IPS-20b (cell line): ENCODE measurements at regions not wholly inside any gene's neighbourhood (a gene's known extent, or its start where the extent isn't known, plus 50 kb on each side); places are given as distances from the start of the nearest gene placed in this dataset.

Experiments
- H3K27ac ChIP-seq: one replicate; pipeline ENCODE4 v1.5.1; 2013; ENCODE audit warnings: low read length
- H3K27me3 ChIP-seq: 2 replicates; pipeline ENCODE4 v1.6.1; 2013; ENCODE audit warnings: mild to moderate bottlenecking, low read length, inconsistent platforms; ENCODE audit not compliant: insufficient read depth
- H3K36me3 ChIP-seq: 2 replicates; pipeline ENCODE4 v1.6.1; 2013; ENCODE audit warnings: low read depth, mild to moderate bottlenecking, inconsistent platforms, low read length, moderate library complexity; ENCODE audit not compliant: insufficient read depth
- H3K4me1 ChIP-seq: 2 replicates; pipeline ENCODE4 v1.6.1; 2013; ENCODE audit warnings: mild to moderate bottlenecking, control low read depth, inconsistent platforms, low read length, moderate library complexity; ENCODE audit not compliant: insufficient read depth
- H3K4me3 ChIP-seq: 2 replicates; pipeline ENCODE4 v1.5.1; 2013; ENCODE audit warnings: mild to moderate bottlenecking, low read length, inconsistent platforms
- H3K9ac ChIP-seq: 2 replicates; pipeline ENCODE4 v1.6.1; 2013; ENCODE audit warnings: low read depth, mild to moderate bottlenecking, inconsistent platforms, low read length, moderate library complexity
- H3K9me3 ChIP-seq: 2 replicates; pipeline ENCODE4 v1.6.1; 2013; ENCODE audit warnings: mild to moderate bottlenecking, low read depth, low read length, inconsistent platforms; ENCODE audit not compliant: insufficient read depth

DNA sequence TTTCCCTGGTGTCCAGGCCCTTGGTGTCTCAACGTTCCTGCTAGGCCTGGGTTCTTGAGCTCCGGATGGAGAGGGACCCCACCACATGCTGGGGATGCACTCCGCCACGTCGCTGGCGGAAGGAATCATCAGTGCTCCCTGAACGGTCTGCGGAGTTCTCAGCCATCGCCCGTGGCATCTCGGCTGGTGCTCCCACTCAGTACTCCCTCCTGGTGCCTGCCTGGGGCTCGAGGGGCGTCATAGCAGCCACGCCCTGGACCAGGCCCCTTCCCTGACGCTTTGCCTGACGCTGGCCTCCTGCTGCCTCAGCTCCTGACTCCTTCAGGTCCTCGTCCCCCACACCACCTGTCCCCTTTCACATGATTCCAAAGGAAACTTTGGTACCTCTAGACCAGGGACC, 95.9 kb upstream of the CIBAR2 start:
- H3K9ac ChIP-seq: no peak overlapping the region
- no peak overlapping the region for H3K4me3 ChIP-seq
- H3K27ac ChIP-seq: no peak overlapping the region
- H3K27me3 ChIP-seq: no peaks in the 10 kb centered on the region
- H3K9me3 ChIP-seq: no peaks in the 10 kb centered on the region
- peaks cover 17% of the 10 kb centered on the region for H3K4me1 ChIP-seq
- no peaks in the 10 kb centered on the region for H3K36me3 ChIP-seq

DNA sequence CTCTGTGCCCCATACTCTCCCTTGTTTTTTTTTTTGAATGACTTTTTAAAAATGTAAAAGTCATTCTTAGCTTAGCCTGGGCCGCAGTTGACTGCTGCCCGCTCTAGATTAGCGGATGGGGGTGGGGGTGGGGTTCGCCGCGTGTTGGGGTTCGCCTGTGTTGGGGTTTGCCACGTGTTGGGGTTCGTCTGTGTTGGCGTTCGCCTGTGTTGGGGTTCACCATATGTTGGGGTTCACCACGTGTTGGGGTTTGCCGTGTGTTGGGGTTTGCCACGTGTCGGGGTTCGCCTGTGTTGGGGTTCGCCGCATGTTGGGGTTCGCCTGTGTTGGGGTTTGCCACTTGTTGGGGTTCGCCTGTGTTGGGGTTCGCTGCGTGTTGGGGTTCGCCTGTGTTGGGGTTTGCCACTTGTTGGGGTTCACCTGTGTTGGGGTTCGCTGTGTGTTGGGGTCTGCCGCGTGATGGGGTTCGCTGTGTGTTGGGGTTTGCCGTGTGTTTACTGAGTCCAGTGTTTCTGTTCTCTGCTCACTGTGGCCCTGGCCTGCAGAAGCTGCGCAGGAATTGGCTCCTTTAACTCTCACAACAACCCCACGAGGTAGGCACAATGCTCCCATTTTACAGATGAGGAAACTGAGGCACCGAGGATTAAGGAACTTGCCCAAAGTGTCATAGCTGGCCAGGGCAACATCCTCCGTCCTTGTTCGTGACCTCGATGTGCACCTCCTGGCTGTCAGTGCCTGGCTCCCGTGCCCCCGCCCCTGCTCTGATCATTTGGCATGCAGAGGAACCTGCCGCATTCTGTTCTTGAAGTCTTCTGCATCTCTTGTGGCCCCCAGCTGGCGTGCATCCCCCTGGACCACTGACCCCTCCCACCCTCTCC, 96.6 kb upstream of the CIBAR2 start:
- no peaks in the 10 kb centered on the region for H3K36me3 ChIP-seq
- H3K27me3 ChIP-seq: no peaks in the 10 kb centered on the region
- H3K4me1 ChIP-seq: peaks cover 17% of the 10 kb centered on the region
- no peaks in the 10 kb centered on the region for H3K9me3 ChIP-seq
- no peak overlapping the region for H3K4me3 ChIP-seq
- H3K9ac ChIP-seq: no peak overlapping the region
- H3K27ac ChIP-seq: no peak overlapping the region

DNA sequence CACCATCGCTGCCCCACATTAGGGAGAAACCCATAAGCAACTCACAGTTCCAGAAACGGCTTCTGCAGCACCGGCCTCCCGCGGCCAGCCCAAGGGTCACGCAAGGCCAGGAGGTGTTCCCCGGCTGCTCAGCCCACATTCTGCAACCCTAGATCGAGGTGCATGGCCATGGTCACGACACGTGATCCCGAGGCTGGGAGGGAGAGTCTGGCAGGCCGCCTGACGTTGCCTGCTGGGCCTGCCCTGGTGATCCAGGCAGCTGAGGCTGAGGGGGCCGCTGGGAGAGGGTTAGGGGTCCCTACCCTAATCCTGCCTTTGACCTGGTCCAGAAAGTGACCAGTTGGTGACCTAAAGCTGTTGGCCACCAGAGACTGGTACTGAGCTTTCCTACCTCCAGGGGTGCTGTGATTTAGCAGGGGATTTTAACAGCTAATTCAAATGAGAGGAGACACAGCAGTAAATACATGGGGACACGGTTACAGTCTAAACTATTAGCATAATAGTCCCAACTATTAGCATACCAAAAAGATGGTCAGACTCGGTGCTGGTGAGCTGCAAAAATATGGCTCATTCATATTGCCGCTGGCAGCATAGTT, 97.4 kb upstream of the CIBAR2 start:
- H3K27me3 ChIP-seq: no peaks in the 10 kb centered on the region
- H3K4me1 ChIP-seq: peaks cover 17% of the 10 kb centered on the region

DNA sequence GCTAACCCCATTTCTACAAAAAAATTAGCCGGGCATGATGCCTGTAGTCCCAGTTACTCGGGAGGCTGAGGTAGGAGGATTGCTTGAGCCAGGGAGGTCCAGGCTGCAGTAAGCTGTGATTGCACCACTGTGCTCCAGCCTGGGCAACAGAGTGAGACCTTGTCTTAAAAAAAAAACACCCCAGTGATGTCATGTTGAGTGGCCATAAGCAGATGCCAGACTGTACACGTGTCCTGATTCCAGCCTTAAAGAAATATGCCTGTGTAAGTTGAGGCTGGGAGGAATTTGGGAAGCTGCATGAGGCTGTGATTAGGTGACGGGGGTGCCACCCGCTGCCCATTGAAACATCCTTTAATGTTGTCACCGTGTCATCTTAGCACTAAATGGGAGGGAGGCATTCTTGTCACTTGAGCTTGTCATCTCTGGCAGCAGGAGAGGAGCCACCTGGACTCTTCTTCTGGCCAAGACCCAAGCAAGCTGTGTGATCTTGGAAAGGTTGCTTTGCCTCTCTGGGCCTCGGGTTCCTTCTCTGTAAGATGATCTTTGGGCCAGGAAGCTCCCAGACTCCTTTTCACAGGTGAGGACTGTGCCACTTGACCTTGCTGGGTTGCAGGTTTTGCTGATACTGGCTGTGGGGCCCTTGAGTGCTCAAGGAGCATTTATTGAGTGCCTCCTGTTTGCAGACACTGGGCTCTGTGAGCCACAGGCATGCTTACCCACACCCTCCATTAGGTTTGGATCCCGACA, 98.3 kb upstream of the CIBAR2 start:
- H3K4me1 ChIP-seq: peaks cover 17% of the 10 kb centered on the region
- H3K27ac ChIP-seq: no peak overlapping the region
- no peak overlapping the region for H3K9ac ChIP-seq

More for the DNA sequence above, 97.4 kb upstream of the CIBAR2 start:
- H3K27ac ChIP-seq: no peak overlapping the region
- H3K9me3 ChIP-seq: no peaks in the 10 kb centered on the region
- H3K36me3 ChIP-seq: no peaks in the 10 kb centered on the region
- H3K4me3 ChIP-seq: no peak overlapping the region
- no peak overlapping the region for H3K9ac ChIP-seq

DNA sequence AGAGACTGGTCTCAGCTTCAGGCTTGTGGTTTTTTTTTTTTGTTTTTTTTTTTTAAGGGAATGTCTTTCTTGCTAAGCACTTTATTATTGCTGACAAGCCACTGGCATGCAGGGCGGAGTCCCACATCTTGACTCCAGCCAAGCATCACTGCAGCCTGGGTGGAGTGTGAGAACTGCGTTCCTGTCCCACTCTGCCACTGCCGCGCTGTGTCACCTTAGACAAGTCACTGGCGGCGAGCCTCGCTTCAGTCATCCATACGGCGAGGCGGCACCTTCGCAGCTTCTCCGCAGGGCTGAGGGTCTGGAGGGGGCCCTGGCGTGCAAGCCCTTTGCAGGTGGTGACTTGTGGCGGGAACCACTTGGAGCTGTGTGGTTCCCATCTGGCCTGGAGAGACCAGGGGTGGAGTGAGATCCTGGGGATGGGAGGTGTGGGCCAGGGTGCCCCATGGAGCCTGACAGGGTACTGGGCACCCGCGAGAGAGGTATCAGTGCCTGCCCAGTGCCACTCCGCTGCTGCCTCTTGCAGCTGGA, 99.1 kb upstream of the CIBAR2 start:
- Histone ChIP-seq H3K4me3 (no peak overlapping the region), H3K36me3 (no peaks in the 10 kb centered on the region), H3K27me3 (no peaks in the 10 kb centered on the region), H3K4me1 (peaks cover 13% of the 10 kb centered on the region), H3K9me3 (no peaks in the 10 kb centered on the region), H3K9ac (no peak overlapping the region), H3K27ac (no peak overlapping the region)

More for the DNA sequence above, 98.3 kb upstream of the CIBAR2 start:
- Histone ChIP-seq H3K9me3 (no peaks in the 10 kb centered on the region), H3K4me3 (no peak overlapping the region), H3K27me3 (no peaks in the 10 kb centered on the region), H3K36me3 (no peaks in the 10 kb centered on the region)

DNA sequence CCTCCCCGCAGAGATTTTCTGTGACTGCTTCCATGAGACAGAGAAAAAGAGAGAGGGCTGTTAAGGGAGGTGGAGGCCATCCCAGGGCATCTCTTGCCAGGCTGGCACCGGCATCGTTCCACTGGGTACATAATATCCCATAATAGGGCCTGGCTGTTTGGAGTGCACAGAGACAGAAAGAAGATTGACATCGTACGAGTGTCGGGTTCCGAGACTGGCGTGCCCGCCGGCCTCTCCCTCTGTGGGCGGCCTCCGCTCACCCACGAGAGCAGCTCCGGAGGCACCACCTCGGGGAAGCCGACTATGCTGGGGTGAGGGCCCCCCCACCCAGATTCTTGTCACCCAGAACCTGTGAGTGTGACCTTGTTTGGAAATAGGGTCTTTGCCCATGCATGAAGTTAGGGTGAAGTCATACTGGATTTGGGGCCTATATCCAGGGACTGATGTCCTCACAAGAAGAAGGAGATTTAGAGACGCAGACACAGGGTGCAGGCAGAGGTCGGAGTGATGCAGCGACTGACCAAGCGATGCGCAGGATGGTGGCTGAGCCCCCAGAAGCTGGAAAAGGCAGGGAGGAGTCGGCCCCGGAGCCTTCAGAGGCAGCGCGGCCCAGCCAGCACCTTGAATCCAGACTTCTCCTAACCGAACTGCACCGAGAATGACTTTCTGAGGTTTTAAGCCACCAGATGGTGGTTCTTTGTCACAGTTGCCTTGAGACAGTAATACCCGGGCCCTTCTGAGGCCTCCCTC, 101.8 kb upstream of the CIBAR2 start:
- H3K9ac ChIP-seq: no peak overlapping the region
- peaks cover 6% of the 10 kb centered on the region; the same call in 1 of the 2 replicates for H3K4me1 ChIP-seq

DNA sequence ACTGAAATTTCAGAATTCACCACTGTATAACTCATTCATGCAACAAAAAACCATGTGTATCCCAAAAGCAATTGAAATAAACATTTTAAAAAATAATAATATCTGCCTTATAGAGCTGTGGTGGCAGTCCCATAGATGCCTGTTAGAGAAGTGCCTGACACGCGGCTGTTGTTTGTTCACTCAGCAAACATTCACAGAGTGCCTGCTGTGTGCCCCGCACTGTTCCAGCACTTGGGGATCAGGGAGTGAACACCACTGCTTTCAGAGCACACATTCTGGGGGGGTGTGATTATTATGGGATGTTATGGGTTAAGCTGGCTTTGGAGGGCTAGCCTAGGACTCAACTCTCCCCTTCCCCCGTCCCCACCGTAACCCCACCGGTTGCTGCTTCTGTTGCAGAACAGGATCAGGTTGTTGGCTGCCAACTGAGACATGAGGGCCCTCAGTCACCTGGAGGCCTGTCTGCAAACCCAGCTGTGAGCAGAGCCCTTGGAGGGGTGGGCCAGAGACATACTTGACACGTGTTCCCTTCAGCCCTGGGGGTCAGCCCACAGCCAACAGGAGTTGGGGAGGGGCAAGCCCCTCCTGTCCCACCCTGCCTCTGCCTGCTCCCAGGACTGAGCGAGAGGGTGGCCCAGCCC, 103.3 kb upstream of the CIBAR2 start:
- H3K27me3 ChIP-seq: no peaks in the 10 kb centered on the region
- no peak overlapping the region for H3K9ac ChIP-seq
- H3K4me1 ChIP-seq: peaks cover 6% of the 10 kb centered on the region; the same call in 1 of the 2 replicates
- H3K27ac ChIP-seq: no peak overlapping the region
- H3K36me3 ChIP-seq: no peaks in the 10 kb centered on the region
- H3K4me3 ChIP-seq: no peak overlapping the region
- H3K9me3 ChIP-seq: no peaks in the 10 kb centered on the region

More for the DNA sequence above, 101.8 kb upstream of the CIBAR2 start:
- no peak overlapping the region for H3K27ac ChIP-seq
- H3K27me3 ChIP-seq: no peaks in the 10 kb centered on the region
- H3K9me3 ChIP-seq: no peaks in the 10 kb centered on the region
- H3K4me3 ChIP-seq: no peak overlapping the region
- H3K36me3 ChIP-seq: no peaks in the 10 kb centered on the region

DNA sequence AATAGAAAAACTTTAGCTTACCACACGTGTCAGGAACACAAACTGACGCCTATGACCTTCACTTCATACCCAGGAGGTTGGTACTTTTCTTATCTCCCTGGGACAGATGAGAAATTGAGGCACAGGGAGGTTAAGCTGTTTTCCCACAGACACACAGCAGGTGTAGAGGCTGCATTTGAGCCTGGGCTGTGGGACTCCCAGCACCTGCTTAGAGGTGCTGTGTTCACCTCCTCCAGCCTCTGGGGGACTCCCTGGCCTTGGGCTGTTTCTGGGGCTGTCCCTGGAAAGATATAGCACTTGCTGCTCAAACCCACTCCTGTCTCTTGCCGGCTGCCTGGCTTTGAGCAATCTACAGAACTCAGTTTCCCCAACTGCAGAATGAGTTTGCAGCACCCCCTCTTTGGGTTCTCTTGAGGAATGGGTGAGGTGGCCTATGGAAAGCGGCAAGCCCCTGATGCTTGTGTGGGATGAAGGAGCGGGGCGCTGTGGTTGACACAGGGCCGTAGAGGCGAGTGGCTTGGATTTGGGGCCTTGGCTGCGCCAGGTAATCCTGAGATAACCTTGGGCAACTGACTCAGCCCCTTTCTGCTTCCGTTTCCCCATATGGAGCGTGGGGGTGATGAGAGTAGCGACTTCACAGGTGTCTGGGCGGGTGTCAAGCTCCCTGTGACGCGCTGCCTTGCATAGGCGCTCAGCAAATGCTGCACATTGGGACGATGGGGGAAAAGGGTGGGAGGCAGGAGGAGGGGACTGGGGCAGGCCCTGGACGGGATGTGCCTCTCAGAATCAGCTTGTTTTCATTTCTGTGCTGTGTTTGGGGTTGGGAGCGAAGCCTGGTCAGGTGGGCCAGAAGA, 104.5 kb upstream of the CIBAR2 start:
- H3K36me3 ChIP-seq: no peaks in the 10 kb centered on the region
- no peaks in the 10 kb centered on the region for H3K9me3 ChIP-seq
- H3K9ac ChIP-seq: no peak overlapping the region
- H3K4me3 ChIP-seq: no peak overlapping the region
- no peaks in the 10 kb centered on the region for H3K27me3 ChIP-seq
- no peak overlapping the region for H3K27ac ChIP-seq
- peaks cover 10% of the 10 kb centered on the region for H3K4me1 ChIP-seq

DNA sequence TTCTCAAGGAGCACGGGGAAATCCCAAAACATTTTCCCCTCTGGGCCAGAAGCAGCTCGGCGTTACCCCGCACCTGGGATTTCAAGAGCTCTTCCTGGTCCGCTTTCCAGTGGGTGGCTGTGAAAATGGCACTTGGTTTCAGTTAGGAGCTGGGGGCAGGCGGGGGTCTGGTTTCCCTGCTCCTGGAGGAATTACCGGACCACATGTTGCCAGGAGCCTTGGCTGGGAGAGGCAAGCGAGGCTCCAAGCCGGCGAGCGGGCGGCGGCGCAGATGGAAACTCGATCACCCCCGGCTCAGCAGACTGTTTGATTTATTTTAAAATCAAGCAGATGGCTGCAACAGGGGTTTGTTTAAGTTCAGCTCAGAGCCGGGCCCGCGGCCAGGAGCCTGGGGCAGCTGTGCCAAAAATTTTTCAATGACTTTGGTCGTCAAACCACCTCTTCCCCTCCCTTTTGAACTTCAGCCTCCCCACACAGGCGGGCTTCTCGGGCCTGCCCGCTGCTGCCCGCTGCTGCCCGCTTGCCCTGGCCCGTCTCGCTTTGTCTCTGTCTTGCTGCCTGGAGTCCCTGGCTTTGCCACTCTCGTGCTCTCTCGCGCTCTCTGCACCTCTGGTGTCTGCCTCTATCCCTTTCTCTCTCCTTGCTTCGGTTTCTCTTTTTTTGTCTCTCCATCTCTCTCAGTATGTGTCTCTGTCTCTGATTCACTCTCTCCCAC, 108.0 kb upstream of the CIBAR2 start:
- Histone ChIP-seq H3K9me3 (no peaks in the 10 kb centered on the region), H3K9ac (peak overlapping the region; percentile 27; the same call in 1 of the 2 replicates), H3K4me3 (no peak overlapping the region), H3K4me1 (peaks cover 10% of the 10 kb centered on the region), H3K27ac (no peak overlapping the region), H3K36me3 (no peaks in the 10 kb centered on the region), H3K27me3 (no peaks in the 10 kb centered on the region)
